Right ventricle myocardium inferior (tissue), 1 donor: ENCODE measurements at regions not wholly inside any gene's neighbourhood (a gene's known extent, or its start where the extent isn't known, plus 50 kb on each side); places are given as distances from the start of the nearest gene placed in this dataset.

ENCODE experiments used
- ATAC-seq: fragments of 200-7000 bp; cut with Tn5 transposase; one replicate; pipeline ENCODE4 v1.9.1; 2020; ENCODE audit warnings: mild to moderate bottlenecking, moderate library complexity
- DNase-seq: peaks from one replicate; pipeline ENCODE4 v3.0.0; 2021; ENCODE audit errors: missing footprints
- intact Hi-C: fragments of 100-400 bp; cut with DNase I; formaldehyde crosslinking; loops from one replicate; pipeline ENCODE4 v1.11.0; 2022
- donor health status: DM: no; HTN: yes; CAD: no; lungs with severe emphysema.

GRCh38 chr10:5299950-5300349 lies 64.8 kb upstream of the UCN3 start:
- intact Hi-C loops = no loop called here
- ATAC-seq = no peak
- no peak for DNase-seq

- no peak for ATAC-seq
- intact Hi-C loops = no loop called here
Observed at GRCh38 chr10:5303504-5303903, 61.3 kb upstream of the UCN3 start.

GRCh38 chr10:5305374-5305773 lies 59.4 kb upstream of the UCN3 start:
- intact Hi-C loops = no loop called here
- no peak for ATAC-seq

More at GRCh38 chr10:5303504-5303903, 61.3 kb upstream of the UCN3 start:
- no peak for DNase-seq

GRCh38 chr10:5310914-5311313 lies 53.9 kb upstream of the UCN3 start:
- intact Hi-C loops = no loop called here
- DNase-seq (no peak), ATAC-seq (no peak)

More at GRCh38 chr10:5305374-5305773, 59.4 kb upstream of the UCN3 start:
- DNase-seq = no peak

GRCh38 chr10:5311617-5312016 lies 53.1 kb upstream of the UCN3 start:
- ATAC-seq (no peak), DNase-seq (no peak)
- intact Hi-C loops = no loop called here

GRCh38 chr10:5314840-5315239 lies 49.9 kb upstream of the UCN3 start:
- ATAC-seq (no peak), DNase-seq (peak; percentile 7)
- intact Hi-C loops = no loop called here
